Mesenchymal stem cell (in vitro differentiated cells and primary cell): ENCODE measurements at regions not wholly inside any gene's neighbourhood (a gene's known extent, or its start where the extent isn't known, plus 50 kb on each side); places are given as distances from the start of the nearest gene placed in this dataset.

Experiments
- DNase-seq: peaks from one replicate; pipeline ENCODE4 v3.0.0-alpha.2; 2013
- H2AFZ ChIP-seq: one replicate; pipeline ENCODE4 v1.6.1; 2013; ENCODE audit warnings: low read depth, mild to moderate bottlenecking, control low read depth, inconsistent platforms, low read length, moderate library complexity
- H2AK5ac ChIP-seq: 2 replicates; pipeline ENCODE4 v1.6.1; 2013; ENCODE audit warnings: low read length, moderate library complexity, mild to moderate bottlenecking, inconsistent platforms; ENCODE audit not compliant: severe bottlenecking
- H2BK120ac ChIP-seq: one replicate; pipeline ENCODE4 v1.6.1; 2013; ENCODE audit warnings: low read depth, mild to moderate bottlenecking, inconsistent platforms, low read length, moderate library complexity
- H2BK12ac ChIP-seq, 2 experiments: one replicate each; pipeline ENCODE4 v1.6.1; 2013; ENCODE audit warnings: inconsistent platforms in 2 of 2, low read length in 2 of 2, mild to moderate bottlenecking in 2 of 2, moderate library complexity in 2 of 2, control low read depth in 1 of 2
- H2BK15ac ChIP-seq: one replicate; pipeline ENCODE4 v1.6.1; 2013; ENCODE audit warnings: mild to moderate bottlenecking, low read depth, inconsistent platforms; ENCODE audit not compliant: poor library complexity, severe bottlenecking
- H2BK5ac ChIP-seq: 2 replicates; pipeline ENCODE4 v1.6.1; 2013; ENCODE audit warnings: low read depth, mild to moderate bottlenecking, low read length, control low read depth, inconsistent platforms; ENCODE audit not compliant: poor library complexity, severe bottlenecking
- H3K14ac ChIP-seq, 2 experiments: one replicate each; pipeline ENCODE4 v1.6.1; 2013; ENCODE audit warnings: inconsistent platforms in 2 of 2, low read length in 2 of 2, control low read depth in 1 of 2, mild to moderate bottlenecking in 1 of 2, moderate library complexity in 1 of 2
- H3K18ac ChIP-seq, 2 experiments: one replicate each; pipeline ENCODE4 v1.6.1; 2013; ENCODE audit warnings: inconsistent platforms in 2 of 2, low read length in 2 of 2, control low read depth in 1 of 2, low read depth in 1 of 2, mild to moderate bottlenecking in 1 of 2
- H3K23ac ChIP-seq, 2 experiments: one replicate each; pipeline ENCODE4 v1.6.1; 2013; ENCODE audit warnings: inconsistent platforms in 2 of 2, low read length in 2 of 2, mild to moderate bottlenecking in 2 of 2, moderate library complexity in 2 of 2, control low read depth in 1 of 2
- H3K27ac ChIP-seq: 2 replicates; pipeline ENCODE4 v1.5.1; 2013; ENCODE audit warnings: mild to moderate bottlenecking, moderate library complexity, low read length, control low read depth, inconsistent platforms; ENCODE audit not compliant: poor library complexity, severe bottlenecking
- H3K27me3 ChIP-seq, 2 experiments: 2 replicates each; pipeline versions ENCODE4 v1.6.1 to v1.7.0; 2013; ENCODE audit warnings: low read length in 2 of 2, mild to moderate bottlenecking in 2 of 2, moderate library complexity in 2 of 2, control low read depth in 1 of 2, inconsistent platforms in 1 of 2; ENCODE audit not compliant: control insufficient read depth in 1 of 2, insufficient read depth in 1 of 2
- H3K36me3 ChIP-seq, 2 experiments: 2 replicates each; pipeline versions ENCODE4 v1.6.1 to v1.7.0; 2013; ENCODE audit warnings: low read length in 2 of 2, control low read depth in 1 of 2, inconsistent platforms in 1 of 2, low read depth in 1 of 2, mild to moderate bottlenecking in 1 of 2; ENCODE audit not compliant: insufficient read depth in 2 of 2, control insufficient read depth in 1 of 2
- H3K4ac ChIP-seq, 2 experiments: one replicate each; pipeline ENCODE4 v1.6.1; 2013; ENCODE audit warnings: inconsistent platforms in 2 of 2, low read length in 2 of 2, mild to moderate bottlenecking in 2 of 2, moderate library complexity in 2 of 2, control low read depth in 1 of 2, low read depth in 1 of 2
- H3K4me1 ChIP-seq: 2 replicates; pipeline ENCODE4 v1.6.1; 2013; ENCODE audit warnings: low read depth, low read length, control low read depth; ENCODE audit not compliant: control insufficient read depth, insufficient read depth
- H3K4me2 ChIP-seq: 2 replicates; pipeline ENCODE4 v1.6.1; 2013; ENCODE audit warnings: low read length, mild to moderate bottlenecking, inconsistent platforms; ENCODE audit not compliant: poor library complexity, severe bottlenecking
- H3K4me3 ChIP-seq, 2 experiments: 2 replicates each; pipeline versions ENCODE4 v1.5.1 to v1.7.0; 2013; ENCODE audit warnings: low read length in 2 of 2, mild to moderate bottlenecking in 2 of 2, control low read depth in 1 of 2, low read depth in 1 of 2; ENCODE audit not compliant: insufficient read depth in 1 of 2
- H3K79me1 ChIP-seq: replicated peaks from 2 replicates; pipeline ENCODE4 v1.6.1; 2013; ENCODE audit warnings: mild to moderate bottlenecking, control low read depth, low read length, inconsistent platforms; ENCODE audit not compliant: poor library complexity, severe bottlenecking
- H3K9ac ChIP-seq: 2 replicates; pipeline ENCODE4 v1.7.0; 2013; ENCODE audit warnings: mild to moderate bottlenecking, low read length, moderate library complexity
- H3K9me3 ChIP-seq: 2 replicates; pipeline ENCODE4 v1.7.0; 2013; ENCODE audit warnings: mild to moderate bottlenecking, low read length; ENCODE audit not compliant: control insufficient read depth
- H4K8ac ChIP-seq: one replicate; pipeline ENCODE4 v1.6.1; 2013; ENCODE audit warnings: inconsistent platforms, mild to moderate bottlenecking, low read length, moderate library complexity
- H4K91ac ChIP-seq: one replicate; pipeline ENCODE4 v1.6.1; 2013; ENCODE audit warnings: mild to moderate bottlenecking, low read length, inconsistent platforms
- WGBS: methylation state at CpG from one replicate; pipeline ENCODE4 v1.1.7; 2013; ENCODE audit warnings: mixed read lengths; 5-methylcytosine and 5-hydroxymethylcytosine counted together

DNA sequence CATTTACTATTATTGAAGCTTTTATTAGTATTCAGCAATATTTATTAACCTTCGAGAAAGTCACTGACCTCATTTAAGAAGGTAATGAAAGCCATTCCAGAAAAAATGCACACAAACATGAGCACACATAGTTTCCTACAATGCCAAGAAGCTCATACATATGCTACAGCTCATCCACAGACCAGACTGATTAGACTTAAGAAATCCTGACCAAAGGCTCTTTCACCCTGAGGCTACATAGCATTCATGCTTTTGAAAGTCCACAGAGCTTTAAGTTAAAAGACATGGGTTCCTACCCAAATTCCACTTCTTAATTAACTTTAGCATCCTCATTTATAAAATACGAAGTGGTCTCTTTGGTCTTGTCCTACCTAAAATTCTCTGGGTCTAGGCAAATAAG lies 430.4 kb downstream of the TBC1D32 start:
- Histone ChIP-seq H2BK5ac (no peak overlapping the region), H2AK5ac (no peak overlapping the region), H3K9ac (no peak overlapping the region), H2AFZ (no peak overlapping the region), H2BK120ac (no peak overlapping the region), H3K4me2 (no peak overlapping the region), H3K27me3 (no peaks in the 10 kb centered on the region), H3K79me1 (no peaks in the 10 kb centered on the region), H3K4me1 (no peaks in the 10 kb centered on the region), H3K14ac (no peak overlapping the region), H3K4ac (no peak overlapping the region), H4K8ac (no peak overlapping the region), H3K36me3 (no peaks in the 10 kb centered on the region), H2BK12ac (no peak overlapping the region), H3K9me3 (no peaks in the 10 kb centered on the region), H4K91ac (no peak overlapping the region), H3K18ac (no peak overlapping the region), H2BK15ac (no peak overlapping the region), H3K27ac (no peak overlapping the region), H3K23ac (no peak overlapping the region), H3K4me3 (no peak overlapping the region)
- WGBS, result 93% methylated on average over 1 of the region's 2 CpGs
- no peak for DNase-seq

DNA sequence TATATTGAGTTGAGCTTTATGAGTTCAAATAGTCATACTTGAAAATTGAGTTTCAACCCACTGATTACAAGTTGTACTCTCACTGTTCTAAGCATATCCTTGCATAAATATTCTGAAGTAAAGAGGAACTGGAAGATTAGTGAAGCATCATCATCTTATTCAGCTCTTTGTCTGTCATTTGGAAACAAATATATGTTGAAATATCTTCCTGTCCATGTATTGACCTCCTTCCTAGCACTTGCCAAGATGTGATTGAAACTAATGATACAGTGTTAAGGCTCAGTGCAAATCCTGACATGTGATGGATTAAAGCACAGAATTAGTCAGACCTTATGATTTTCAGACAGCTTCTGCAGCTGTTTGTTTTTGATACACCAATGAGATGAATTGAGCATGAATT lies 434.3 kb downstream of the TBC1D32 start:
- H4K8ac ChIP-seq, result no peak overlapping the region
- H3K4me1 ChIP-seq, result no peaks in the 10 kb centered on the region
- no peak overlapping the region for H3K9ac ChIP-seq
- no peaks in the 10 kb centered on the region for H3K79me1 ChIP-seq
- no peak overlapping the region for H2BK15ac ChIP-seq
- H4K91ac ChIP-seq, result no peak overlapping the region
- H2BK12ac ChIP-seq, result no peak overlapping the region
- H3K14ac ChIP-seq, result no peak overlapping the region
- H3K4me2 ChIP-seq, result no peak overlapping the region
- no peak for DNase-seq
- no peak overlapping the region for H2AK5ac ChIP-seq
- no peak overlapping the region for H3K23ac ChIP-seq
- H3K4ac ChIP-seq, result no peak overlapping the region
- H3K4me3 ChIP-seq, result no peak overlapping the region
- H2AFZ ChIP-seq, result no peak overlapping the region
- H2BK120ac ChIP-seq, result no peak overlapping the region
- H3K18ac ChIP-seq, result no peak overlapping the region
- no peak overlapping the region for H3K27ac ChIP-seq
- H2BK5ac ChIP-seq, result no peak overlapping the region
- no peaks in the 10 kb centered on the region for H3K27me3 ChIP-seq
- H3K36me3 ChIP-seq, result no peaks in the 10 kb centered on the region
- H3K9me3 ChIP-seq, result no peaks in the 10 kb centered on the region

DNA sequence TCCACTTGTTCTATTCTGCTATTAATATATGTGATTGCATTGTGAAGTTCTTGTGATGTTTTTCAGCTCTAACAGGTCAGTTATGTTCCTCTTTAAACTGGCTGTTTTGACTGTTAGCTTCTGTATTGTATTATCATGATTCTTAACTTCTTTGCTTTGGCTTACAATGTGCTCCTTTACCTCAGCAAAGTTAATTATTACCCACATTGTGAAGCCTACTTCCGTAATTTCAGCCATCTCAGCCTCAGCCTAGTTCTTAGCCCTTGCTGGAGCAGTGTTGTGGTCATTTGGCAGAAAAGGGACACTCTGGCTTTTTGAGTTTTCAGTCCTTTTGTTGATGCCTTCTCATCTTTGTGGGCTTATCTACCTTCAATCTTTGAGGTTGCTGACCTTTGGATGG lies 440.2 kb downstream of the TBC1D32 start:
- Histone ChIP-seq H3K9me3 (peaks cover 23% of the 10 kb centered on the region), H3K4me2 (no peak overlapping the region), H2BK5ac (no peak overlapping the region), H3K23ac (no peak overlapping the region), H3K27me3 (no peaks in the 10 kb centered on the region), H2BK15ac (no peak overlapping the region), H4K91ac (no peak overlapping the region), H3K79me1 (no peaks in the 10 kb centered on the region), H3K14ac (no peak overlapping the region), H4K8ac (no peak overlapping the region), H3K4ac (no peak overlapping the region), H3K27ac (no peak overlapping the region), H3K36me3 (no peaks in the 10 kb centered on the region), H3K4me3 (no peak overlapping the region), H2BK12ac (no peak overlapping the region), H3K9ac (no peak overlapping the region), H2AFZ (no peak overlapping the region), H2BK120ac (no peak overlapping the region), H2AK5ac (no peak overlapping the region), H3K4me1 (no peaks in the 10 kb centered on the region), H3K18ac (no peak overlapping the region)
- no peak for DNase-seq
- WGBS, result 71% methylated on average over 1 of the region's 1 CpG

DNA sequence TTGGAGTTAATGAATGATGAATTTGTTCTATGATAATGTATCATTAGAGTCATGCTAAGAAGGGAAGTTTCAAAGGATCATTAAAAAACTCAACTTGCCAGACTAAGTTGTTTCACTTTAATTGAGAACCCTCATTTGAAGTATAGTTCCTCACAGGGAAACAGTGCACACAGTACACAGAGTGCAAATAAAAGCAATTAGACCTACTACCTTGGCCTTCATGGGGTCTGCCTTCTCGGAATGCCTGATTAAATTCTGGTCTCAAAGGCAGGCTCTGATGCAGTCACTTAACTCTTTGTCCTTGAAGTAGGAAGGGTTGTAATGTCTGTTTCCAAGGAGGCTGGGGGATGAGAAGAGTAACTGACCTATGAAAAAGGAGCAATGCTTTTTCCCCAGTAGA lies 457.3 kb downstream of the TBC1D32 start:
- no peak overlapping the region for H2BK120ac ChIP-seq
- no peak overlapping the region for H3K4me2 ChIP-seq
- DNase-seq, result no peak
- no peaks in the 10 kb centered on the region for H3K79me1 ChIP-seq
- WGBS, result 78% methylated on average over 1 of the region's 1 CpG
- no peak overlapping the region for H3K4ac ChIP-seq
- H4K8ac ChIP-seq, result no peak overlapping the region
- H2AK5ac ChIP-seq, result no peak overlapping the region
- no peak overlapping the region for H2AFZ ChIP-seq
- no peak overlapping the region for H3K27ac ChIP-seq
- H4K91ac ChIP-seq, result no peak overlapping the region
- H3K9ac ChIP-seq, result no peak overlapping the region
- peaks cover 7% of the 10 kb centered on the region for H3K9me3 ChIP-seq
- no peak overlapping the region for H3K18ac ChIP-seq
- H2BK5ac ChIP-seq, result no peak overlapping the region
- no peak overlapping the region for H2BK15ac ChIP-seq
- H3K27me3 ChIP-seq, result no peaks in the 10 kb centered on the region
- H3K36me3 ChIP-seq, result no peaks in the 10 kb centered on the region
- H3K4me1 ChIP-seq, result peaks cover 2% of the 10 kb centered on the region
- no peak overlapping the region for H2BK12ac ChIP-seq
- no peak overlapping the region for H3K4me3 ChIP-seq
- H3K14ac ChIP-seq, result no peak overlapping the region
- H3K23ac ChIP-seq, result no peak overlapping the region
